ENCODE measurements at regions not wholly inside any gene's neighbourhood (a gene's known extent, or its start where the extent isn't known, plus 50 kb on each side); places are given as distances from the start of the nearest gene placed in this dataset.

- no peak for TF ChIP-seq CTCF (IDR thresholded peaks at IDR 0.05; ENCODE audit: insufficient read depth, low read length, poor library complexity, severe bottlenecking)
- no peak for DNase-seq (ENCODE audit: extremely low read depth, insufficient read length)
- Histone ChIP-seq H3K27me3 (replicated peaks; ENCODE audit: control insufficient read depth, insufficient read depth, low read length) (no peaks in the 10 kb centered on the region), H3K4me3 (replicated peaks; ENCODE audit: low read depth, low read length) (no peak overlapping the region), H3K36me3 (ENCODE audit: control insufficient read depth, insufficient read depth, low read length) (no peaks in the 10 kb centered on the region)
These were observed 152.3 kb upstream of the STAC start for GRCh38 chr3:36227980-36228379.

GRCh38 chr3:36229496-36229895 is 150.8 kb upstream of the STAC start:
- no peak for TF ChIP-seq CTCF (IDR thresholded peaks at IDR 0.05; ENCODE audit: insufficient read depth, low read length, poor library complexity, severe bottlenecking)
- H3K4me3 ChIP-seq (replicated peaks; ENCODE audit: low read depth, low read length) = no peak overlapping the region
- no peaks in the 10 kb centered on the region for H3K36me3 ChIP-seq (ENCODE audit: control insufficient read depth, insufficient read depth, low read length)
- DNase-seq (ENCODE audit: extremely low read depth, insufficient read length) = no peak
- no peaks in the 10 kb centered on the region for H3K27me3 ChIP-seq (replicated peaks; ENCODE audit: control insufficient read depth, insufficient read depth, low read length)

GRCh38 chr3:36232797-36233489 is 147.4 kb upstream of the STAC start:
- Histone ChIP-seq H3K4me3 (replicated peaks; ENCODE audit: low read depth, low read length) (no peak overlapping the region), H3K27me3 (replicated peaks; ENCODE audit: control insufficient read depth, insufficient read depth, low read length) (no peaks in the 10 kb centered on the region), H3K36me3 (ENCODE audit: control insufficient read depth, insufficient read depth, low read length) (no peaks in the 10 kb centered on the region)
- TF ChIP-seq CTCF (IDR thresholded peaks at IDR 0.05; ENCODE audit: insufficient read depth, low read length, poor library complexity, severe bottlenecking) = no peak
- no peak for DNase-seq (ENCODE audit: extremely low read depth, insufficient read length)

- H3K36me3 ChIP-seq (ENCODE audit: control insufficient read depth, insufficient read depth, low read length) = no peaks in the 10 kb centered on the region
- TF ChIP-seq CTCF (IDR thresholded peaks at IDR 0.05; ENCODE audit: insufficient read depth, low read length, poor library complexity, severe bottlenecking) = no peak
- no peak for DNase-seq (ENCODE audit: extremely low read depth, insufficient read length)
These were observed 135.6 kb upstream of the STAC start for GRCh38 chr3:36244728-36245127.

GRCh38 chr3:36248374-36248773 is 131.9 kb upstream of the STAC start:
- Histone ChIP-seq H3K36me3 (ENCODE audit: control insufficient read depth, insufficient read depth, low read length) (no peaks in the 10 kb centered on the region), H3K4me3 (replicated peaks; ENCODE audit: low read depth, low read length) (no peak overlapping the region), H3K27me3 (replicated peaks; ENCODE audit: control insufficient read depth, insufficient read depth, low read length) (no peaks in the 10 kb centered on the region)
- TF ChIP-seq CTCF (IDR thresholded peaks at IDR 0.05; ENCODE audit: insufficient read depth, low read length, poor library complexity, severe bottlenecking) = no peak
- DNase-seq (ENCODE audit: extremely low read depth, insufficient read length) = no peak

More at GRCh38 chr3:36244728-36245127, 135.6 kb upstream of the STAC start:
- no peak overlapping the region for H3K4me3 ChIP-seq (replicated peaks; ENCODE audit: low read depth, low read length)
- H3K27me3 ChIP-seq (replicated peaks; ENCODE audit: control insufficient read depth, insufficient read depth, low read length) = no peaks in the 10 kb centered on the region

- TF ChIP-seq CTCF (IDR thresholded peaks at IDR 0.05; ENCODE audit: insufficient read depth, low read length, poor library complexity, severe bottlenecking) = no peak
- H3K27me3 ChIP-seq (replicated peaks; ENCODE audit: control insufficient read depth, insufficient read depth, low read length) = no peaks in the 10 kb centered on the region
- H3K4me3 ChIP-seq (replicated peaks; ENCODE audit: low read depth, low read length) = no peak overlapping the region
- DNase-seq (ENCODE audit: extremely low read depth, insufficient read length) = no peak
- no peaks in the 10 kb centered on the region for H3K36me3 ChIP-seq (ENCODE audit: control insufficient read depth, insufficient read depth, low read length)
These were observed 130.1 kb upstream of the STAC start for GRCh38 chr3:36250191-36250590.

Data from GM06990 (cell line).